DOHH2 (cell line): ENCODE measurements at regions not wholly inside any gene's neighbourhood (a gene's known extent, or its start where the extent isn't known, plus 50 kb on each side); places are given as distances from the start of the nearest gene placed in this dataset.

Experiments used
- H3F3A ChIP-seq: fragments of 200-600 bp; sonication (generic), shearing (Covaris generic); 2 replicates; pipeline ENCODE4 v1.6.0; 2016; ENCODE audit warnings: antibody characterized with exemption, mild to moderate bottlenecking; ENCODE audit not compliant: control insufficient read depth, insufficient read depth
- H3K27ac ChIP-seq: fragments of 200-600 bp; sonication (generic); 2 replicates; pipeline ENCODE4 v1.5.1; 2014; ENCODE audit warnings: low read depth, mild to moderate bottlenecking, low read length, moderate library complexity
- H3K27me3 ChIP-seq: fragments of 200-600 bp; sonication (generic); 2 replicates; pipeline ENCODE4 v1.6.1; 2014; ENCODE audit warnings: mild to moderate bottlenecking, low read length, mixed read lengths; ENCODE audit not compliant: control insufficient read depth
- H3K36me3 ChIP-seq: fragments of 200-600 bp; sonication (generic); 2 replicates; pipeline ENCODE4 v1.6.1; 2014; ENCODE audit warnings: mild to moderate bottlenecking, low read length, moderate library complexity, mixed read lengths; ENCODE audit not compliant: control insufficient read depth
- H3K4me1 ChIP-seq: fragments of 200-600 bp; sonication (generic); 2 replicates; pipeline ENCODE4 v1.6.1; 2014; ENCODE audit warnings: mild to moderate bottlenecking, low read length, mixed read lengths; ENCODE audit not compliant: control insufficient read depth
- H3K4me2 ChIP-seq: fragments of 200-600 bp; sonication (generic); 2 replicates; pipeline ENCODE4 v1.6.0; 2014; ENCODE audit warnings: mild to moderate bottlenecking, low read length, moderate library complexity
- H3K4me3 ChIP-seq: fragments of 200-600 bp; sonication (generic); 2 replicates; pipeline ENCODE4 v1.5.1; 2014; ENCODE audit warnings: mild to moderate bottlenecking, low read length, mixed read lengths
- H3K79me2 ChIP-seq: fragments of 200-600 bp; sonication (generic); 2 replicates; pipeline ENCODE4 v1.6.1; 2014; ENCODE audit warnings: mild to moderate bottlenecking, low read length, mixed read lengths; ENCODE audit not compliant: control insufficient read depth
- H3K9me2 ChIP-seq: fragments of 200-600 bp; sonication (generic); replicated peaks from 2 replicates; pipeline ENCODE4 v1.6.1; 2014; ENCODE audit warnings: mild to moderate bottlenecking, low read length, mixed read lengths; ENCODE audit not compliant: control insufficient read depth
- H3K9me3 ChIP-seq: fragments of 200-600 bp; sonication (generic); 2 replicates; pipeline ENCODE4 v1.6.1; 2014; ENCODE audit warnings: antibody characterized with exemption, low read length, mixed read lengths; ENCODE audit not compliant: control insufficient read depth, insufficient read depth
- H4K20me1 ChIP-seq: fragments of 200-600 bp; sonication (generic); 2 replicates; pipeline ENCODE4 v1.6.0; 2014; ENCODE audit warnings: low read depth, mild to moderate bottlenecking, antibody characterized with exemption, low read length, moderate library complexity; ENCODE audit not compliant: control insufficient read depth, insufficient read depth
- EZH2phosphoT487 ChIP-seq: fragments of 200-600 bp; sonication (generic); IDR thresholded peaks from 2 replicates; pipeline ENCODE4 v1.6.1; 2017; ENCODE audit warnings: borderline replicate concordance, mild to moderate bottlenecking, antibody characterized with exemption, low read length, moderate library complexity, mixed read lengths
- TF ChIP-seq, protein P1 (sequence below): fragments of 200-600 bp; sonication (generic); IDR thresholded peaks from one replicate; pipeline ENCODE4 v1.5.1; 2014; ENCODE audit warnings: antibody characterized with exemption, mild to moderate bottlenecking, low read depth, low read length; ENCODE audit not compliant: poor library complexity, severe bottlenecking

GRCh38 chr1:87786229-87786628 lies 457.5 kb downstream of the LMO4 start:
- no peak overlapping the region for H3K27ac ChIP-seq
- H3K4me2 ChIP-seq = no peak overlapping the region
- H3K4me1 ChIP-seq = no peaks in the 10 kb centered on the region
- no peaks in the 10 kb centered on the region for H3K9me3 ChIP-seq
- no peak overlapping the region for H3K4me3 ChIP-seq
- no peaks in the 10 kb centered on the region for H4K20me1 ChIP-seq
- H3K36me3 ChIP-seq = no peaks in the 10 kb centered on the region
- H3K79me2 ChIP-seq = no peaks in the 10 kb centered on the region
- H3K9me2 ChIP-seq = no peaks in the 10 kb centered on the region
- no peaks in the 10 kb centered on the region for H3K27me3 ChIP-seq
- TF ChIP-seq, protein P1, sequence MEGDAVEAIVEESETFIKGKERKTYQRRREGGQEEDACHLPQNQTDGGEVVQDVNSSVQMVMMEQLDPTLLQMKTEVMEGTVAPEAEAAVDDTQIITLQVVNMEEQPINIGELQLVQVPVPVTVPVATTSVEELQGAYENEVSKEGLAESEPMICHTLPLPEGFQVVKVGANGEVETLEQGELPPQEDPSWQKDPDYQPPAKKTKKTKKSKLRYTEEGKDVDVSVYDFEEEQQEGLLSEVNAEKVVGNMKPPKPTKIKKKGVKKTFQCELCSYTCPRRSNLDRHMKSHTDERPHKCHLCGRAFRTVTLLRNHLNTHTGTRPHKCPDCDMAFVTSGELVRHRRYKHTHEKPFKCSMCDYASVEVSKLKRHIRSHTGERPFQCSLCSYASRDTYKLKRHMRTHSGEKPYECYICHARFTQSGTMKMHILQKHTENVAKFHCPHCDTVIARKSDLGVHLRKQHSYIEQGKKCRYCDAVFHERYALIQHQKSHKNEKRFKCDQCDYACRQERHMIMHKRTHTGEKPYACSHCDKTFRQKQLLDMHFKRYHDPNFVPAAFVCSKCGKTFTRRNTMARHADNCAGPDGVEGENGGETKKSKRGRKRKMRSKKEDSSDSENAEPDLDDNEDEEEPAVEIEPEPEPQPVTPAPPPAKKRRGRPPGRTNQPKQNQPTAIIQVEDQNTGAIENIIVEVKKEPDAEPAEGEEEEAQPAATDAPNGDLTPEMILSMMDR = no peak
- TF ChIP-seq EZH2phosphoT487 = no peak
- no peaks in the 10 kb centered on the region for H3F3A ChIP-seq

DNA sequence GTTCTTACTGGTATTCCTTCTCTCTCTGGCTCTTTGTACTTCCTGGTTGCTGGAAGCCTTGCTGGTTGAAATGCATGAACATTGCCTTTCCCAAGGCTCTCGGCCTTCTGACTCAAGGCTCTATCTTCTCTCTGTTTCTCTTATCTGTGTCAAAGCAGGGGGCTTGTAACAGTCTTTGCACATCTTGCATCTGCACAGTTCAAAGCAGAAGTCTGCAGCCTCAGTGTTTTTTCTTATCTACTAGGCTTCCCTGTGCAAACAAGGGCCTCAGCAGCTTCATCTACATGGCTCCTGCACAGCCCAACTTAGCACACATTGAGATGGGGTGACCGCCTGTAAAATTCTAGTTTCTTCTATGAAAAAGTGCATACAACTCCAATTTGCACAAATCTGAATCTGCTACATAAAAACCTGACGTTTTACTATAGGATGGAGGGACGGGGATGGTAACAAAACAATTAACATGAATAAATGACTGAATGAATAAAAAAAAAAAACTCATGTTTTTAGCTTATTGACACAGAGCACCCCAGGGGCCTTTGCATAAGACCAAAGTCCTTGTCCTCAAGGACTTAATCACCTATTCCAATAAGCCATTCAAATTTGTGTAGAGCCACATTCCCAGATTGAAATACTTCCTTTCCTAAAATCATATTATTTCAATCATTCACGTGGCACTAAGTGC lies 458.3 kb downstream of the LMO4 start:
- Histone ChIP-seq H3K9me3 (no peaks in the 10 kb centered on the region), H4K20me1 (no peaks in the 10 kb centered on the region), H3K4me3 (no peak overlapping the region), H3K79me2 (no peaks in the 10 kb centered on the region), H3F3A (no peaks in the 10 kb centered on the region), H3K4me2 (no peak overlapping the region), H3K27ac (no peak overlapping the region), H3K36me3 (no peaks in the 10 kb centered on the region), H3K9me2 (no peaks in the 10 kb centered on the region), H3K4me1 (no peaks in the 10 kb centered on the region), H3K27me3 (no peaks in the 10 kb centered on the region)
- no peak for TF ChIP-seq EZH2phosphoT487
- TF ChIP-seq, protein P1 = no peak

DNA sequence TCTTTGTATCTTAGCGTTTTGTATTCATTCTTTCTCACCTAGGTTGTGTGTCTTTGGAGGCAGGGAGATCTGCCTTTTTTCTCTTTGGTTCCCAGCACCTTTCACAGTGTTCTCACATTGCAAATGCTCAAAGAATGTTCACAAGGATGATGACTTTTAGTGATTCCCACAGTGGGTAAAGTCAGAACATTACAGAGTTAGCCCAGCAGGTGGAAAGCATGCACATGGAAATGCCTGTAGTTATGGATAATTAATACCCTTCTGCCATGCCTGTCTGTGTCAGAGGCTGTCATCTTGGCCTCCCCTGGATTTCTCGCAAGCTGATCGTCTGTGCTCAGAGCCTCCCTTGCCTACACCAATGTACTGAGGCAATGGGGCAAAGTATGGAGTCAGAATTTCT lies 458.9 kb downstream of the LMO4 start:
- Histone ChIP-seq H3K36me3 (no peaks in the 10 kb centered on the region), H3K27me3 (no peaks in the 10 kb centered on the region), H3K79me2 (no peaks in the 10 kb centered on the region), H4K20me1 (no peaks in the 10 kb centered on the region), H3K4me3 (no peak overlapping the region), H3F3A (no peaks in the 10 kb centered on the region), H3K27ac (no peak overlapping the region), H3K4me2 (no peak overlapping the region), H3K9me2 (no peaks in the 10 kb centered on the region), H3K4me1 (no peaks in the 10 kb centered on the region), H3K9me3 (no peaks in the 10 kb centered on the region)
- TF ChIP-seq, protein P1 = no peak
- no peak for TF ChIP-seq EZH2phosphoT487
